IMR-90 (cell line): ENCODE measurements at regions not wholly inside any gene's neighbourhood (a gene's known extent, or its start where the extent isn't known, plus 50 kb on each side); places are given as distances from the start of the nearest gene placed in this dataset.

ENCODE experiments used
- CTCF ChIP-seq: conservative IDR thresholded peaks from 2 replicates; pipeline ENCODE4 v1.5.1; 2012; ENCODE audit warnings: mild to moderate bottlenecking, low read depth, low read length, improper control_type of control experiment
- MXI1 ChIP-seq: IDR thresholded peaks from 2 replicates; pipeline ENCODE4 v1.6.1; 2012; ENCODE audit warnings: low read depth, mild to moderate bottlenecking, low read length, moderate library complexity, borderline replicate concordance
- POLR2A ChIP-seq: IDR thresholded peaks from 2 replicates; pipeline ENCODE4 v1.6.1; 2012; ENCODE audit warnings: mild to moderate bottlenecking, low read depth, low read length

GRCh38 chr2:52880872-52881271, 886.7 kb upstream of the CHAC2 start:
- no peak for TF ChIP-seq CTCF
- TF ChIP-seq POLR2A: no peak
- no peak for TF ChIP-seq MXI1
